Testis (tissue), 2 donors: ENCODE measurements at regions not wholly inside any gene's neighbourhood (a gene's known extent, or its start where the extent isn't known, plus 50 kb on each side); places are given as distances from the start of the nearest gene placed in this dataset.

Experiments used
- DNase-seq: peaks from one replicate; pipeline ENCODE4 v3.0.0-alpha.2; 2019
- H3K27ac ChIP-seq, 2 donors: fragments of 200-600 bp; sonication (generic); one replicate each; pipeline ENCODE4 v1.5.1; 2019
- H3K27me3 ChIP-seq: fragments of 200-600 bp; sonication (generic); one replicate; pipeline ENCODE4 v1.5.1; 2019
- H3K36me3 ChIP-seq: fragments of 200-600 bp; sonication (generic); one replicate; pipeline ENCODE4 v1.5.1; 2017; ENCODE audit warnings: low read depth; ENCODE audit errors: missing control alignments
- H3K4me1 ChIP-seq: fragments of 200-600 bp; sonication (generic); one replicate; pipeline ENCODE4 v1.5.1; 2019
- H3K4me3 ChIP-seq, 2 donors: fragments of 200-600 bp; sonication (generic); one replicate each; pipeline ENCODE4 v1.5.1; 2017 to 2019
- H3K9me3 ChIP-seq: fragments of 200-600 bp; sonication (generic); one replicate; pipeline ENCODE4 v1.5.1; 2017
- POLR2A ChIP-seq: fragments of 450-650 bp; IDR thresholded peaks from one replicate; pipeline ENCODE4 v1.6.1; 2017; ENCODE audit warnings: antibody characterized with exemption, mild to moderate bottlenecking, moderate library complexity
- WGBS, 2 donors: methylation state at CpG; one replicate each; pipeline ENCODE4 v1.1.5; 2018; 5-methylcytosine and 5-hydroxymethylcytosine counted together
- intact Hi-C: fragments of 100-400 bp; cut with DNase I; formaldehyde crosslinking; loops from one replicate; pipeline ENCODE4 v1.15.1; 2023; ENCODE audit warnings: low total_unique reads
- TF ChIP-seq, protein P1 (sequence below), 3 experiments: fragments of 450-650 bp in 2 of 3; fragments of 200-600 bp in 1 of 3; sonication (generic) in 1 of 3; IDR thresholded peaks; one replicate each; pipeline ENCODE4 v1.5.1; 2016 to 2019; ENCODE audit warnings: antibody characterized with exemption in 3 of 3, mild to moderate bottlenecking in 2 of 3, moderate library complexity in 1 of 3

DNA sequence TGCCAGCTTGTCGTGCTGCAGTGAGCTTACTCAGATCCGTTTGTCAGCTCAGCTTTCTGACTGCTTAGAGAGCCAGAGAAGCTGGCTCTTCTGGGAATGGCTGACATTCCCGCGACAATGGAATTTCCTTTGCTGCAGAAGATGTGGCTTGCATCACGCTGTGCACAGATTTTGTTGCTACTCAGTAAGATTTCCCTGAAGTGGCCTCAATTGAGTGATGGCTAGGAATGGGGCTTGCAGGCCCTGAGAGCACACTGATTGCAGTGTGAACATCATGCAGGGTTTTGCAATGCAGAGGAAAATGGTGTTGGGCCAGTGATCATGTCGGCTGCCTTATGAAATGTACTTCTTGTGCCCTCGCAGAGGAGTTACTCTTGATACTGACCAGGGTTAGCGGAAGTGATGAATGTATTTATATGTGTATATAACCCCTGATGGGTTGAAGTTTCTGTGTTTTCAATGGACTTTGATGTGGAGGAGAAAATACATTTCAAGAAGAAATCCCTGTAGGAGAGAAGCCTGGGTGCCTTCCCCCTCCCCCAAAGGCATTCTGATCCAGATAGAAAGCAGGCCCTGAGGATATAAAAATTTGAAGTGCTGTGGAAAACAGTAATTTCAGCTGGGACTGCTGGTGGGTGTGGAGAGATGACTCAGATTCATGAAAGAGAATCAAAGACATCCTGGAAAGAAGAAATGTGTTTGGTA, 102.5 kb upstream of the PDZRN3 start:
- Histone ChIP-seq H3K4me3 (no peak overlapping the region), H3K27ac (no peak overlapping the region), H3K4me1 (no peaks in the 10 kb centered on the region), H3K9me3 (no peaks in the 10 kb centered on the region), H3K36me3 (no peaks in the 10 kb centered on the region), H3K27me3 (no peaks in the 10 kb centered on the region)
- 66 to 72% methylated on average over 8 of the region's 8 CpGs for WGBS, 2 donors
- no peak for DNase-seq
- intact Hi-C loops: no loop called here
- TF ChIP-seq POLR2A: no peak
- TF ChIP-seq, protein P1, sequence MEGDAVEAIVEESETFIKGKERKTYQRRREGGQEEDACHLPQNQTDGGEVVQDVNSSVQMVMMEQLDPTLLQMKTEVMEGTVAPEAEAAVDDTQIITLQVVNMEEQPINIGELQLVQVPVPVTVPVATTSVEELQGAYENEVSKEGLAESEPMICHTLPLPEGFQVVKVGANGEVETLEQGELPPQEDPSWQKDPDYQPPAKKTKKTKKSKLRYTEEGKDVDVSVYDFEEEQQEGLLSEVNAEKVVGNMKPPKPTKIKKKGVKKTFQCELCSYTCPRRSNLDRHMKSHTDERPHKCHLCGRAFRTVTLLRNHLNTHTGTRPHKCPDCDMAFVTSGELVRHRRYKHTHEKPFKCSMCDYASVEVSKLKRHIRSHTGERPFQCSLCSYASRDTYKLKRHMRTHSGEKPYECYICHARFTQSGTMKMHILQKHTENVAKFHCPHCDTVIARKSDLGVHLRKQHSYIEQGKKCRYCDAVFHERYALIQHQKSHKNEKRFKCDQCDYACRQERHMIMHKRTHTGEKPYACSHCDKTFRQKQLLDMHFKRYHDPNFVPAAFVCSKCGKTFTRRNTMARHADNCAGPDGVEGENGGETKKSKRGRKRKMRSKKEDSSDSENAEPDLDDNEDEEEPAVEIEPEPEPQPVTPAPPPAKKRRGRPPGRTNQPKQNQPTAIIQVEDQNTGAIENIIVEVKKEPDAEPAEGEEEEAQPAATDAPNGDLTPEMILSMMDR (IDR thresholded peaks at IDR 0.05): no peak

DNA sequence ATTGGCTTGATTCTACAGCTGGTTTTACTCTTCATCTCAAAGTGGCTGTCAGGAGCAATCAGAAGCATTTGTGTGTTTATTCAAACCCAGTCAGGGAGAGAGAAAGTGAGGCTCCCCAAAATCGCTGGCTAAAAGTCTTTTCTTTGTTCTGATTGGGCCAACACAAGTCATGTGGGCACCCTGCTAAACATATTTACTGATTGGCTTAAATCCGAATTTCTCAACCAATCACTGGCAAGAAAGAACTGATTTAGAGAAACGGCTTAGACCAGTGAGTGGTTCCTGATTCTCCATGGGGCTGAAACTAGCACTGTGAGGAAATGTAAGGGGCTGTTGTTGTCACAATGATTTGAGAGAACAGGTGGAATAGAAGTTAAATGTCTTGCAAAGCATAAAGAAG, 98.9 kb upstream of the PDZRN3 start:
- H3K4me3 ChIP-seq: no peak overlapping the region
- 51 to 70% methylated on average over 3 of the region's 3 CpGs for WGBS, 2 donors
- no peaks in the 10 kb centered on the region for H3K27me3 ChIP-seq
- no peaks in the 10 kb centered on the region for H3K9me3 ChIP-seq
- H3K4me1 ChIP-seq: no peaks in the 10 kb centered on the region
- no peak overlapping the region for H3K27ac ChIP-seq
- TF ChIP-seq, protein P1 (IDR thresholded peaks at IDR 0.05): no peak
- no peak for DNase-seq
- no peaks in the 10 kb centered on the region for H3K36me3 ChIP-seq
- intact Hi-C loops: no loop called here

DNA sequence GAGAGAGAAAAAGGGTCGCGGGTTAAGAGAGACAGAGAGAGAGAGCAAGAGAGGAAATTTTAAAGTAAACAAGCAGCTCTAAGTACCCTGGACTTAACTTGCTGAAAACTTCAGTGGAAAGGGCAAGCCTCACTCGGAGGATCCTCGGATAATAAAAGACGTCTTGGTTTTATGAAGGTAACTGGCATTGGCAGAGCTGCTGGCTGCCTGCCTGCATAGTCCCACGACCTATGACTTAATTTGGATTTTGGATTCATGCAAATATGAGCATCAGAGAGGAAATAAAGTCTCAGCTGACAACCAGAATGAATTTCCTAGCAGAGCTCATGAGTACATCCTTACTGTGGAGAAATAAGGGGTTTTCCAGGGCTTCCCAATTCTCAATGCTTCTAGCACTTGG, 95.1 kb upstream of the PDZRN3 start:
- Histone ChIP-seq H3K4me3 (no peak overlapping the region), H3K4me1 (no peaks in the 10 kb centered on the region), H3K27ac (no peak overlapping the region), H3K9me3 (no peaks in the 10 kb centered on the region), H3K36me3 (no peaks in the 10 kb centered on the region), H3K27me3 (no peaks in the 10 kb centered on the region)
- 46 to 48% methylated on average over 6 of the region's 6 CpGs for WGBS, 2 donors
- no peak for DNase-seq
- no peak for TF ChIP-seq POLR2A
- TF ChIP-seq, protein P1 (IDR thresholded peaks at IDR 0.05): no peak
- intact Hi-C loops: no loop called here

DNA sequence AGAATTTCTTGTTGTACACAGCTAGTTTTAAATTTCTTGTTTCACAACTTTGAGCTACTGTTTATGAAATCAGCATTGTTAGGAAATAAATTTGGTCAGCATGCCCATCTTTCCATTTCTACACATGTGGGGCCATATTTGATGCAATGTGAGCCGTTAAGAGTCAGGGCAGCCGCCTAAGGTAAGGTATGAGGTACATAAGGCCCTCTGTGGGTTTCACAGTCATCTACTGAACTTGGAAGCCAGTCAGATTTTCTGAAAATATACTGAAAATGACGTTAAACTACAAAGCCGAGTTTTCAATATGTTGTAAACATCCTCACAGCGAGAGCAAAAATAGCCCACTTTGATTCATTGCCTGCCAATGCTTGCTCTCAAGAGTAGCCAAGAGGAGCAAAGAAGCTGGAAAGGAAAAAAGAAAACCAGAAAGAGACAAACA, 94.7 kb upstream of the PDZRN3 start:
- TF ChIP-seq POLR2A: no peak
- TF ChIP-seq, protein P1 (IDR thresholded peaks at IDR 0.05): no peak
- no peak for DNase-seq
- intact Hi-C loops: no loop called here
- Histone ChIP-seq H3K27ac (no peak overlapping the region), H3K9me3 (no peaks in the 10 kb centered on the region), H3K27me3 (no peaks in the 10 kb centered on the region), H3K4me1 (no peaks in the 10 kb centered on the region), H3K36me3 (no peaks in the 10 kb centered on the region), H3K4me3 (no peak overlapping the region)
- WGBS, 2 donors: 66 to 72% methylated on average over 5 of the region's 5 CpGs
